GM23248 (cell line): ENCODE measurements at regions not wholly inside any gene's neighbourhood (a gene's known extent, or its start where the extent isn't known, plus 50 kb on each side); places are given as distances from the start of the nearest gene placed in this dataset.

Source experiments
- DNase-seq: peaks from one replicate; pipeline ENCODE4 v3.0.0-alpha.2; 2015
- H2AFZ ChIP-seq: fragments of 200-600 bp; sonication (generic); 2 replicates; pipeline ENCODE4 v1.6.1; 2016; ENCODE audit warnings: antibody characterized with exemption
- H3F3A ChIP-seq: fragments of 200-600 bp; sonication (generic); 2 replicates; pipeline ENCODE4 v1.6.1; 2016; ENCODE audit warnings: mild to moderate bottlenecking, antibody characterized with exemption, mixed run types; ENCODE audit not compliant: insufficient read depth
- H3K27ac ChIP-seq: fragments of 200-600 bp; sonication (generic); 2 replicates; pipeline ENCODE4 v1.5.1; 2016; ENCODE audit warnings: mild to moderate bottlenecking
- H3K27me3 ChIP-seq: fragments of 200-600 bp; sonication (generic); replicated peaks from 2 replicates; pipeline ENCODE4 v1.6.1; 2016; ENCODE audit warnings: mild to moderate bottlenecking; ENCODE audit not compliant: insufficient read depth
- H3K36me3 ChIP-seq: fragments of 200-600 bp; sonication (generic); 2 replicates; pipeline ENCODE4 v1.6.1; 2016; ENCODE audit warnings: low read depth, mild to moderate bottlenecking
- H3K4me1 ChIP-seq: fragments of 200-600 bp; sonication (generic); 2 replicates; pipeline ENCODE4 v1.6.1; 2016; ENCODE audit warnings: mild to moderate bottlenecking; ENCODE audit not compliant: insufficient read depth
- H3K4me2 ChIP-seq: fragments of 200-600 bp; sonication (generic); one replicate; pipeline ENCODE4 v1.6.1; 2016; ENCODE audit warnings: mild to moderate bottlenecking; ENCODE audit not compliant: unreplicated experiment
- H3K4me3 ChIP-seq: fragments of 200-600 bp; sonication (generic); 2 replicates; pipeline ENCODE4 v1.5.1; 2016; ENCODE audit warnings: mild to moderate bottlenecking
- H3K79me2 ChIP-seq: fragments of 200-600 bp; sonication (generic); 2 replicates; pipeline ENCODE4 v1.6.1; 2016; ENCODE audit warnings: mild to moderate bottlenecking; ENCODE audit not compliant: insufficient read depth
- H3K9ac ChIP-seq: fragments of 200-600 bp; sonication (generic); 2 replicates; pipeline ENCODE4 v1.6.1; 2016; ENCODE audit warnings: mild to moderate bottlenecking
- H3K9me2 ChIP-seq: fragments of 200-600 bp; sonication (generic); 2 replicates; pipeline ENCODE4 v1.6.1; 2016; ENCODE audit warnings: mixed run types, mild to moderate bottlenecking, moderate library complexity; ENCODE audit not compliant: insufficient read depth
- H3K9me3 ChIP-seq: fragments of 200-600 bp; sonication (generic); one replicate; pipeline ENCODE4 v1.6.1; 2017; ENCODE audit warnings: low read depth
- H4K20me1 ChIP-seq: fragments of 200-600 bp; sonication (generic); 2 replicates; pipeline ENCODE4 v1.6.0; 2016; ENCODE audit not compliant: insufficient read depth
- EZH2 ChIP-seq: fragments of 200-600 bp; sonication (generic); IDR thresholded peaks from 2 replicates; pipeline ENCODE4 v1.6.1; 2018; ENCODE audit warnings: antibody characterized with exemption, mild to moderate bottlenecking; ENCODE audit not compliant: insufficient read depth, poor library complexity, severe bottlenecking
- EZH2phosphoT487 ChIP-seq: fragments of 200-600 bp; sonication (generic); IDR thresholded peaks from 2 replicates; pipeline ENCODE4 v1.6.1; 2018; ENCODE audit warnings: antibody characterized with exemption, moderate library complexity, mild to moderate bottlenecking, low read depth; ENCODE audit not compliant: insufficient read depth
- WGBS, 2 experiments: methylation state at CpG; one replicate each; pipeline ENCODE4 v1.1.6; 2015 to 2017; ENCODE audit warnings: low lambda C conversion rate in 2 of 2, low coverage in 1 of 2; ENCODE audit errors: missing lambda C conversion rate in 2 of 2; 5-methylcytosine and 5-hydroxymethylcytosine counted together
- in situ Hi-C: fragments of 300-500 bp; cut with MboI; formaldehyde crosslinking; loops from 2 replicates; pipeline ENCODE4 v1.15.0; 2020

GRCh38 chrX:40265936-40266335 is 168.2 kb upstream of the BCOR start:
- no peak for DNase-seq
- in situ Hi-C loops, result loop anchor here (25.0 kb wide), 1 partner anchor 529 kb away; no protein-coding TSS in a partner anchor

GRCh38 chrX:40263014-40263560 is 165.3 kb upstream of the BCOR start:
- peak overlapping the region; percentile 43 for H3K4me2 ChIP-seq

More at GRCh38 chrX:40265936-40266335, 168.2 kb upstream of the BCOR start:
- Histone ChIP-seq H3K9me3 (no peaks in the 10 kb centered on the region), H3K9ac (no peak overlapping the region), H2AFZ (no peak overlapping the region), H3K4me3 (no peak overlapping the region), H3K4me2 (no peak overlapping the region), H3K4me1 (peaks cover 15% of the 10 kb centered on the region), H3K27me3 (no peaks in the 10 kb centered on the region), H4K20me1 (no peaks in the 10 kb centered on the region), H3K27ac (no peak overlapping the region), H3K79me2 (no peaks in the 10 kb centered on the region), H3K36me3 (no peaks in the 10 kb centered on the region), H3F3A (peaks cover 10% of the 10 kb centered on the region), H3K9me2 (no peaks in the 10 kb centered on the region)
- TF ChIP-seq EZH2 (no peak), EZH2phosphoT487 (no peak)
- WGBS, 2 experiments, result 73% methylated on average over 3 to 7 of the region's 7 CpGs

DNA sequence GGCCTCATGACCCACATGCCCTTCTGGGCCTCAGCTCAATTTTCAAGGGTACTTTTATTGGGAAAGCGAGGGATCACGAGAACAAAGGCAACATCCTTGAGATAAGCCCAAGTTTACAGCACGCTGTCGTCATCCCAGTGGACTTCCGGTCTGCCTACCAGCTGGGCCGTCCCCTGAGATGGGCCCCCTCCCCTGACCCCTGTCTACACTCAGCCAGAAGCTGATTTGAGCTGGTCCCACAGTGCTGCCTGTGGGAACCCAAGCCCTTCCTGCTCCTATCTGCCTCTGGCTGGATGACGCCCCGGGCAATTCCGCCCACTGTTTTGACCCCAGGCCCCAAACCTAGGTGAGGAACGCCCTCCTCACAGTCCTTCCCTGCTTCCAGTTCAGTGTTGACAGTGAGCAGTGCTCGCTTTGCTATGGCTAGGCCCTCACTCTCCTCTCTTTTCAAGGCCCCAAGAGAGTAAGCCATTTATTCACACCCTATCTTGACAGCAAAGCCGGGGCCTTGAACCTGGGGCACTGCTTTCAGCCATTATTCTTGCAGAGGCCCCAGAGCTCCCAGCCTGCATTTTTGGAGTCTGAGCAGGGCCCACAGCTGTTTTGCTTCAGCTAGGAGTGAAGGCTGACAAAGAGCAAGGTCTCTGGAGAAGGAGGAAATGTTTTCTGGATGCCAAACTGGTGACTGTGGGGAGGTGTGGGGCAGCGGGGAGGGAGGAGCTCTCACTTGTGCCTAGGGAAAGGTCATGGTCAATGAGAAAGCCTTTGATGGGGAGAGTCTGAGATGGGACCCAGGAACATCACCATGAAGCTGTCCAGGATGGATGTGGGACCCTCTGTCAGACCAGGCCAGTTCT is 164.6 kb upstream of the BCOR start:
- TF ChIP-seq EZH2phosphoT487, result no peak
- TF ChIP-seq EZH2, result no peak
- Histone ChIP-seq H3K4me3 (no peak overlapping the region), H3K27ac (peak overlapping the region; percentile 66), H3F3A (peaks cover 10% of the 10 kb centered on the region), H2AFZ (peak overlapping the region; percentile 60), H3K79me2 (no peaks in the 10 kb centered on the region), H3K36me3 (no peaks in the 10 kb centered on the region), H3K4me1 (peaks cover 15% of the 10 kb centered on the region), H3K9ac (no peak overlapping the region), H3K27me3 (no peaks in the 10 kb centered on the region), H3K9me3 (no peaks in the 10 kb centered on the region), H3K4me2 (peak overlapping the region; percentile 43), H3K9me2 (no peaks in the 10 kb centered on the region), H4K20me1 (no peaks in the 10 kb centered on the region)
- 41 to 46% methylated on average over 8 to 12 of the region's 13 CpGs for WGBS, 2 experiments
- DNase-seq, result peak; percentile 65
- in situ Hi-C loops, result loop anchor here (25.0 kb wide), 1 partner anchor 525 kb away; no protein-coding TSS in a partner anchor

More at GRCh38 chrX:40263014-40263560, 165.3 kb upstream of the BCOR start:
- Histone ChIP-seq H4K20me1 (no peaks in the 10 kb centered on the region), H3K36me3 (no peaks in the 10 kb centered on the region), H3K9me3 (no peaks in the 10 kb centered on the region), H3K4me1 (peaks cover 15% of the 10 kb centered on the region), H3K9ac (no peak overlapping the region), H3F3A (peaks cover 10% of the 10 kb centered on the region), H3K79me2 (no peaks in the 10 kb centered on the region), H3K27ac (peak overlapping the region; percentile 66), H3K27me3 (no peaks in the 10 kb centered on the region), H3K4me3 (no peak overlapping the region), H2AFZ (no peak overlapping the region; the same call in 1 of the 2 replicates), H3K9me2 (no peaks in the 10 kb centered on the region)
- 26 to 30% methylated on average over 7 to 8 of the region's 8 CpGs for WGBS, 2 experiments
- DNase-seq, result peak; percentile 53
- in situ Hi-C loops, result loop anchor here (25.0 kb wide), 1 partner anchor 526 kb away; no protein-coding TSS in a partner anchor
- TF ChIP-seq EZH2, result no peak
- no peak for TF ChIP-seq EZH2phosphoT487

DNA sequence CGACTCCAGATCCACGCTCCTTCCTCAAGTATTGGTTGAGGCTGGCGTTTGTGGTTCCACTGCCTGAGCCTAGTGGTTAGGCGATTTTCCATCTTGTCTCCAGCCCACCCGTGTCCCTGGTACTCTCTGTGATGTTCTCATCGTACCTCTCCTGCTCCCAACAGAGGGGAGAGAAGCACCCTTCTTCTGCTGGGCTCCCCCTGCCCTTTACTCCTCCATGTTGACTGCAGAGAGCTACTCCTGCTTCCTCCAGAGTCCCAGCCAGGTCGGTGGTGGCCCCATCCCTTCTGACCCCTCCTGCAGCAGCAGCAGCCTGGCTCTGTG is 164.0 kb upstream of the BCOR start:
- no peak overlapping the region for H3K4me2 ChIP-seq
- no peak overlapping the region for H3K4me3 ChIP-seq
- WGBS, 2 experiments, result 71 to 81% methylated on average over 6 to 7 of the region's 7 CpGs
- H3K9ac ChIP-seq, result no peak overlapping the region
- no peaks in the 10 kb centered on the region for H3K79me2 ChIP-seq
- no peak for TF ChIP-seq EZH2phosphoT487
- TF ChIP-seq EZH2, result no peak
- H3K27me3 ChIP-seq, result no peaks in the 10 kb centered on the region
- H3K4me1 ChIP-seq, result peaks cover 15% of the 10 kb centered on the region
- H3F3A ChIP-seq, result peaks cover 10% of the 10 kb centered on the region
- peak overlapping the region; percentile 66 for H3K27ac ChIP-seq
- DNase-seq, result no peak
- H4K20me1 ChIP-seq, result no peaks in the 10 kb centered on the region
- H3K9me2 ChIP-seq, result no peaks in the 10 kb centered on the region
- in situ Hi-C loops, result loop anchor here (25.0 kb wide), 1 partner anchor 524 kb away; no protein-coding TSS in a partner anchor
- no peaks in the 10 kb centered on the region for H3K36me3 ChIP-seq
- H2AFZ ChIP-seq, result peak overlapping the region; percentile 60
- H3K9me3 ChIP-seq, result no peaks in the 10 kb centered on the region
